A549 (cell line): ENCODE measurements at regions not wholly inside any gene's neighbourhood (a gene's known extent, or its start where the extent isn't known, plus 50 kb on each side); places are given as distances from the start of the nearest gene placed in this dataset.

Experiments
- ATAC-seq, 2 experiments: fragments of 200-7000 bp in 1 of 2; fragments of >200 bp in 1 of 2; cut with Nextera tagmentation in 1 of 2; cut with Tn5 transposase in 1 of 2; 3 replicates each; pipeline versions ENCODE4 v1.8.0 to v1.9.1; 2018 to 2020; ENCODE audit warnings: mild to moderate bottlenecking in 1 of 2, moderate library complexity in 1 of 2
- CTCF ChIA-PET: fragments of 300-600 bp; sonication (Branson Sonifier 250); formaldehyde crosslinking; extraction: SDS; loops from one replicate; lab custom pipeline; 2021; ENCODE audit warnings: antibody characterized with exemption, inconsistent platforms; lab: Yijun Ruan, JAX
- POLR2A ChIA-PET: fragments of 350-600 bp; formaldehyde crosslinking; extraction: SDS; loops from one replicate; lab custom pipeline; 2021; ENCODE audit warnings: antibody characterized with exemption, inconsistent platforms; lab: Yijun Ruan, JAX
- DNase-seq, 2 experiments: peaks; one replicate each; pipeline versions ENCODE4 v3.0.0 to v3.0.0-alpha.2; 2011 to 2016; ENCODE audit warnings: low read depth in 1 of 2, low spot score in 1 of 2
- FAIRE-seq: peaks from 2 replicates; lab custom pipeline; 2011; peaks lifted over from hg19 to GRCh38; lab: Jason Lieb, UNC
- H3K27ac ChIP-seq, 2 experiments: fragments of >200 bp; sonication (Bioruptor Twin); formaldehyde crosslinking; 3 replicates each; pipeline ENCODE4 v1.5.1; 2016 to 2017
- H3K4me1 ChIP-seq: fragments of >200 bp; sonication (Bioruptor Twin); formaldehyde crosslinking; 3 replicates; pipeline ENCODE4 v1.6.1; 2016
- H3K4me2 ChIP-seq: fragments of >200 bp; sonication (Bioruptor Twin); formaldehyde crosslinking; 3 replicates; pipeline ENCODE4 v1.6.1; 2016
- H3K4me3 ChIP-seq: fragments of >200 bp; sonication (Bioruptor Twin); formaldehyde crosslinking; 3 replicates; pipeline ENCODE4 v1.5.1; 2016
- H3K9me3 ChIP-seq: fragments of >200 bp; sonication (Bioruptor Twin); formaldehyde crosslinking; 3 replicates; pipeline ENCODE4 v1.6.1; 2016
- ATOH8 ChIP-seq: fragments of 250-450 bp; sonication (Bioruptor Pico); IDR thresholded peaks from 2 replicates; pipeline ENCODE4 v1.5.0; 2020; ENCODE audit warnings: low read depth, mild to moderate bottlenecking, moderate library complexity
- BCL3 ChIP-seq: fragments of >200 bp; sonication (Bioruptor Twin); formaldehyde crosslinking; IDR thresholded peaks from 3 replicates; pipeline ENCODE4 v1.6.1; 2016
- CBX2 ChIP-seq: fragments of 200-600 bp; sonication (generic); IDR thresholded peaks from 2 replicates; pipeline ENCODE4 v1.6.1; 2016; ENCODE audit warnings: low read depth, mild to moderate bottlenecking, borderline replicate concordance
- CEBPB ChIP-seq, 2 experiments: fragments of >200 bp in 1 of 2; sonication (Bioruptor Twin) in 1 of 2; formaldehyde crosslinking in 1 of 2; IDR thresholded peaks; 2 replicates each; pipeline ENCODE4 v1.6.1; 2012 to 2016
- CHD2 ChIP-seq: fragments of 150-350 bp; IDR thresholded peaks from 2 replicates; pipeline ENCODE4 v1.6.1; 2014; ENCODE audit warnings: low read length; ENCODE audit not compliant: partially characterized antibody
- CHD4 ChIP-seq: fragments of 200-600 bp; sonication (generic); IDR thresholded peaks from 2 replicates; pipeline ENCODE4 v1.6.1; 2016; ENCODE audit warnings: antibody characterized with exemption, mild to moderate bottlenecking, borderline replicate concordance
- E2F6 ChIP-seq: IDR thresholded peaks from 2 replicates; pipeline ENCODE4 v1.6.1; 2012; ENCODE audit warnings: low read depth, borderline replicate concordance
- EHMT2 ChIP-seq: fragments of 200-600 bp; sonication (generic); IDR thresholded peaks from 2 replicates; pipeline ENCODE4 v1.6.1; 2016; ENCODE audit warnings: antibody characterized with exemption, low read depth, mild to moderate bottlenecking, moderate library complexity
- ELK1 ChIP-seq: fragments of 150-350 bp; IDR thresholded peaks from 2 replicates; pipeline ENCODE4 v1.6.1; 2014; ENCODE audit warnings: low read depth, mild to moderate bottlenecking, low read length
- FOXS1 ChIP-seq: fragments of 250-450 bp; sonication (Bioruptor Pico); IDR thresholded peaks from 2 replicates; pipeline ENCODE4 v1.5.0; 2020; ENCODE audit warnings: mild to moderate bottlenecking, moderate library complexity
- GATA3 ChIP-seq: IDR thresholded peaks from 2 replicates; pipeline ENCODE4 v1.6.1; 2012; ENCODE audit warnings: borderline replicate concordance
- HDAC2 ChIP-seq: fragments of 200-600 bp; sonication (generic); IDR thresholded peaks from 2 replicates; pipeline ENCODE4 v1.6.1; 2016
- HEYL ChIP-seq: fragments of 250-450 bp; sonication (Bioruptor Pico); IDR thresholded peaks from 2 replicates; pipeline ENCODE4 v1.8.0; 2021; ENCODE audit warnings: mild to moderate bottlenecking, moderate library complexity
- HOXB13 ChIP-seq: fragments of 250-450 bp; sonication (Bioruptor Pico); IDR thresholded peaks from 2 replicates; pipeline ENCODE4 v1.5.0; 2020; ENCODE audit warnings: low read depth, mild to moderate bottlenecking, moderate library complexity
- HOXB5 ChIP-seq: fragments of 250-450 bp; sonication (Bioruptor Pico); IDR thresholded peaks from 2 replicates; pipeline ENCODE4 v1.5.0; 2020; ENCODE audit warnings: mild to moderate bottlenecking, moderate library complexity
- JUN ChIP-seq, 2 experiments: fragments of >200 bp; sonication (Bioruptor Twin); formaldehyde crosslinking; IDR thresholded peaks; 2 replicates in 1 of 2; 3 replicates in 1 of 2; pipeline ENCODE4 v1.6.1; 2016 to 2017
- KDM1A ChIP-seq: fragments of 200-600 bp; sonication (generic); IDR thresholded peaks from 2 replicates; pipeline ENCODE4 v1.6.1; 2016; ENCODE audit warnings: low read depth, mild to moderate bottlenecking
- MAZ ChIP-seq: fragments of 150-350 bp; IDR thresholded peaks from 2 replicates; pipeline ENCODE4 v1.6.1; 2014; ENCODE audit warnings: antibody characterized with exemption, low read depth, low read length, borderline replicate concordance
- PHF8 ChIP-seq: fragments of 200-600 bp; sonication (generic); IDR thresholded peaks from 2 replicates; pipeline ENCODE4 v1.6.1; 2016; ENCODE audit warnings: low read depth, mild to moderate bottlenecking, antibody characterized with exemption, moderate library complexity, borderline replicate concordance
- POLR2A ChIP-seq: IDR thresholded peaks from 2 replicates; pipeline ENCODE4 v1.6.1; 2012; ENCODE audit warnings: mild to moderate bottlenecking, low read length
- RAD21 ChIP-seq, 2 experiments: fragments of >200 bp in 1 of 2; sonication (Bioruptor Twin) in 1 of 2; formaldehyde crosslinking in 1 of 2; IDR thresholded peaks in 1 of 2; conservative IDR thresholded peaks in 1 of 2; 2 replicates in 1 of 2; 3 replicates in 1 of 2; pipeline ENCODE4 v1.6.1; 2012 to 2018; ENCODE audit warnings: inconsistent platforms in 1 of 2
- RARB ChIP-seq: fragments of 250-450 bp; sonication (Bioruptor Pico); IDR thresholded peaks from 2 replicates; pipeline ENCODE4 v1.8.0; 2021; ENCODE audit warnings: mild to moderate bottlenecking, moderate library complexity
- REST ChIP-seq: fragments of 200-600 bp; sonication (generic); IDR thresholded peaks from 2 replicates; pipeline ENCODE4 v1.6.1; 2016; ENCODE audit warnings: antibody characterized with exemption, mild to moderate bottlenecking, moderate library complexity
- SREBF2 ChIP-seq: fragments of 450-650 bp; IDR thresholded peaks from 2 replicates; pipeline ENCODE4 v1.6.1; 2014; ENCODE audit warnings: mild to moderate bottlenecking, moderate library complexity
- TFCP2L1 ChIP-seq: fragments of 250-450 bp; sonication (Bioruptor Pico); IDR thresholded peaks from 2 replicates; pipeline ENCODE4 v1.5.0; 2021; ENCODE audit warnings: mild to moderate bottlenecking
- ZSCAN20 ChIP-seq: fragments of 250-450 bp; sonication (Bioruptor Pico); IDR thresholded peaks from 2 replicates; pipeline ENCODE4 v1.8.0; 2022; ENCODE audit warnings: mild to moderate bottlenecking, moderate library complexity
- WGBS: methylation state at CpG from one replicate; pipeline ENCODE4 v1.1.6; 2017; ENCODE audit errors: missing lambda C conversion rate; 5-methylcytosine and 5-hydroxymethylcytosine counted together

GRCh38 chr3:36297195-36297594 lies 83.1 kb upstream of the STAC start:
- H3K4me2 ChIP-seq: peak overlapping the region; percentile 58
- H3K4me3 ChIP-seq: no peak overlapping the region
- FAIRE-seq (peak; percentile 23), DNase-seq (no peak)
- no peak for TF ChIP-seq TFCP2L1 (CRISPR knock-in tag)
- TF ChIP-seq FOXS1 (CRISPR knock-in tag): no peak
- no peak for TF ChIP-seq RAD21 (conservative IDR thresholded peaks at IDR 0.05 in 1 of 2, IDR thresholded peaks at IDR 0.05 in 1 of 2)
- no peak for TF ChIP-seq CHD4
- no peak for TF ChIP-seq ATOH8 (CRISPR knock-in tag)
- TF ChIP-seq PHF8: no peak
- TF ChIP-seq HOXB13 (CRISPR knock-in tag): no peak
- TF ChIP-seq MAZ: no peak
- TF ChIP-seq SREBF2: no peak
- no peak for TF ChIP-seq CBX2
- no peak for TF ChIP-seq CEBPB (IDR thresholded peaks at IDR 0.05)
- TF ChIP-seq POLR2A: no peak
- TF ChIP-seq CHD2: no peak
- TF ChIP-seq, all 56 proteins: peak for 0
- WGBS: 28% methylated on average over 3 of the region's 3 CpGs
- ATAC-seq: no peak
- Histone ChIP-seq H3K4me1 (no peaks in the 10 kb centered on the region), H3K27ac (no peak overlapping the region), H3K9me3 (no peaks in the 10 kb centered on the region)
- ChIA-PET POLR2A (no interaction called here), CTCF (no interaction called here)

- TF ChIP-seq ZSCAN20: no peak
- TF ChIP-seq REST: peak; percentile 37; the same call in 1 of the 2 replicates
- TF ChIP-seq BCL3: no peak
- Histone ChIP-seq H3K27ac (no peak overlapping the region), H3K4me2 (no peak overlapping the region), H3K4me3 (no peak overlapping the region), H3K9me3 (no peaks in the 10 kb centered on the region), H3K4me1 (no peaks in the 10 kb centered on the region)
- DNase-seq (no peak), FAIRE-seq (no peak), ATAC-seq (no peak)
- POLR2A ChIA-PET: no interaction called here
- CTCF ChIA-PET: no interaction called here
- 36% methylated on average over 1 of the region's 1 CpG for WGBS
These were observed 82.1 kb upstream of the STAC start for GRCh38 chr3:36298188-36298587.

- DNase-seq (no peak), ATAC-seq (no peak), FAIRE-seq (no peak)
- Histone ChIP-seq H3K4me2 (no peak overlapping the region), H3K27ac (no peak overlapping the region), H3K9me3 (no peaks in the 10 kb centered on the region), H3K4me3 (no peak overlapping the region), H3K4me1 (no peaks in the 10 kb centered on the region)
- WGBS: 19% methylated on average over 1 of the region's 1 CpG
- no peak for TF ChIP-seq RARB (CRISPR knock-in tag)
- TF ChIP-seq KDM1A: no peak
- TF ChIP-seq JUN (IDR thresholded peaks at IDR 0.05): no peak
- TF ChIP-seq ELK1: no peak
- TF ChIP-seq PHF8: no peak
- no peak for TF ChIP-seq HEYL (CRISPR knock-in tag)
- no peak for TF ChIP-seq GATA3
- no peak for TF ChIP-seq HOXB5
- TF ChIP-seq E2F6: no peak
- TF ChIP-seq EHMT2: no peak
- TF ChIP-seq TFCP2L1 (CRISPR knock-in tag): no peak
- TF ChIP-seq MAZ: no peak
- TF ChIP-seq CBX2: no peak
- no peak for TF ChIP-seq HDAC2
- ChIA-PET CTCF (no interaction called here), POLR2A (no interaction called here)
These were observed 78.2 kb upstream of the STAC start for GRCh38 chr3:36302158-36302509.
